Tongue (tissue), 1 donor: ENCODE measurements at regions not wholly inside any gene's neighbourhood (a gene's known extent, or its start where the extent isn't known, plus 50 kb on each side); places are given as distances from the start of the nearest gene placed in this dataset.

Experiments
- DNase-seq: peaks from one replicate; pipeline ENCODE4 v3.0.0-alpha.2; 2015

DNA sequence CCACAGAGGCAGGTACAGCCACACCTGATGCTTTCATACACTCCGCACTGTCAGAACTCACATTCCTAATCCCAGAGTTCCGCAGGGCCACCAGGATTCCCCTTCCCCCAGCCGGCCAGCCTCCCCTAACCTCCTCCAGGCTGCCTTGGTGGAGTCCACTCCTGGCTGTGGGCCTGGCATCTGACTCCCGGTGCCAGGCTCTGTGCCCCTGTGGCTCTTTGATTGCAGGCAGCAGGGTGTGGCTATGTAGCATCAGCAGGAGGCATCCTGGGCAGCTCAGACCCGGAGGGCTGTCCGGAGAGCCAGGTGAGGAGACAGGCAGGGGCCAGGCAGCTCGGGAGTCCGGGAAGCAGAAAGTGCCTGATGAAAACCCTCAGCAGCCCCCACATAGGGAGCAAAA is 1432.9 kb downstream of the BRD1 start:
- no peak for DNase-seq

- DNase-seq, result no peak
These were observed 1433.8 kb downstream of the BRD1 start for GRCh38 chr22:48393885-48394284.

GRCh38 chr22:48393041-48393370 is 1434.7 kb downstream of the BRD1 start:
- DNase-seq, result peak; percentile 21

DNA sequence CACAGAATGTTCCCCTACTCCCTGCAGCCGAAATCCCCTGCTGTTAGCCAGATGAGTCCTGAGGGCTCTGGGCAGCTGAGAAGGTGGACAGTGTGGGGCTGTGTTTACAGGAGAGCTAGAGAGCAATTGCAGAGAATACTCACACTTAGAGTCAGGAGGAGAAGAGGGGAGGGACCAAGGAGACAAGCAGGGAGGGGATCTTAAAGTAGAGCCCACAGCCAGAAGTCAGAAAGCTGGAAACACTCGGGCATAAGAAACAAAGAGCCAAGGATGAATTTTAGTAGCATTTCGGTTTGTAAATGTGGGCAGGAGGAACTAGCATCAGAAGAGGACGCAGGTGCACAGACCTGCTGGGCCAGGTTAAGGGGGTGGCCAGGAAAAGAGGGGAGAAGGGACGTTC is 1435.9 kb downstream of the BRD1 start:
- no peak for DNase-seq

DNA sequence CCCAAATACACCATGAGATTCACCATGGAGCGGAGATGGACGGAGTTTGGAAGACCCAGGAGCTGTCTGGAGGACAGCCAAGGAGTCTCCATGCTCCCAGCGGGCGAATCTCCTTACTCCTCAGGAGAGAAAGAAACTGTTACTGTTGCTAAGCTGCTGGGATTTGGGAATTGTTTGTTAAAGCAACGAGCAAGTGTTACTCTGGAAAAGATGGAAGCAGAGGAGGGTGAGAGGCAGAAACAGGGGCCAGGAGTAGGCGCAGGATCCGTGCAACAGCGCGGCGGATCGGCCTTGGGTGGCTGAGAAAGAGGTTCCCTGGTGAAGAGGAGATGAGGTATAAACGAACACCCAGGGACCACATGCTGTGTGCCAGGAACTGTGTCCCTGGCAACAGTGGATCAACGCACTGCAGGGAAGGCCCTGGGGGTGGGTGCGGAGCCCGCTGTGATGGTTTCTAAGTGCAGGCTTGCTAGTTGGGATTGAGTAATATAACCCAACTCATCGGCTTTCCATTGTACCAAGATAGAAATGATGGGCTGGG is 1436.4 kb downstream of the BRD1 start:
- DNase-seq, result no peak

GRCh38 chr22:48389916-48390315 is 1437.8 kb downstream of the BRD1 start:
- no peak for DNase-seq

DNA sequence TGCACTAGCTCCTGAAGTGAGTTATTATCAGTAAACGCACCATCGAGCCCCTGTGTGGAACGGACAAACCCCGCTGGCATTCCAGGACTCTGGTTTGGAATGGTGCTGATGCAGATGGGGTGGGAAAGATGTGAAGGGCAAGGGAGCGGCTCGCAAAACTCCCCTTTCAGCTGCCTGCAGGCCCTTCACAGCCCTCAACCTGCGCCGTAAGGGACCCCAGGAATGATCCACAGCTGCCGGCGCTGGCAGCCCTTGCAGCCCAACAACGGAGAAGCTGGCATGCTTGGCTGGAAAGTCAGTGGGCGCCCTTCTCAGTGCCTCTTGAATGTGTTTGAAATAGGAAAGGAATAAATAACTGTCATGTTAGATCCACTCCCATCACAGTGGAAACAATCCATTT is 1445.5 kb downstream of the BRD1 start:
- DNase-seq, result no peak

GRCh38 chr22:48380016-48380665 is 1447.5 kb downstream of the BRD1 start:
- DNase-seq, result no peak

DNA sequence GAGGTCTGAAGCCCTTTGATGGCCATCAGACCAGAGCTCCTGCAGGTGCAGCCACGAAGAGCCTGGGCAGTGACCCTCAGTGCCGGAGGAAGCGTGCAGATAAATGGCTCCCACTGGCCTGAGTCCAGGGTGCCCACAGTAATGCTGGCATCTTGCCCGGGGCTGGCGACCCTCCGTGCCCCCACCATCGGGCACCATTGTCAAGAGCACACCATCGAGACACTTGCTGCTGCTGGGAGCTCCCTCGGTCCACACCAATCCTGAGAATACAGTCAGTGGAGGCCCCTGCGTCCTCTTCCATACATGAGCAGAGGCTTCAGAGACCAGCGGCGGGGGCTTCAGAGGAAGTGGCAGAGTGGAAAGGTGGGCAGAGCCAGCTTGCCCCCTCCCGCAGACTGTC is 1448.3 kb downstream of the BRD1 start:
- DNase-seq, result no peak

DNA sequence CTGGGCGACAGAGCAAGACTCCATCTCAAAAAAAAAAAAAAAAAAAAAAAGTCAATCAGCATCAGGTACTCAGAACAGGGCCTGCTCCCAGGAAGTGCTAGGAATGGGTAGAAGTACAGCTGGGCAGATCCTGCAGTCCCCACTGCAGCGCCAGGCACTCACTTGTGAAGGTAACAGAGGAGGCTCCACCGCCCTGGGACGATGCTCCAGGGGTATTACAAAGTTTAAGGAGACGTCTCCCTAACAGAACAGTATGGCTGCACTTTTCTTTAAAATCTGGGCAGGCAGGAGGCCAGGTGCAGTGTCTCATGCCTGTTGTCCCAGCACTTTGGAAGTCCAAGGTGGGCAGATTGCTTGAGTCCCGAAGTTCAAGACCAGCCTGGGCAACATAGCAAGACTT is 1449.0 kb downstream of the BRD1 start:
- DNase-seq, result no peak

DNA sequence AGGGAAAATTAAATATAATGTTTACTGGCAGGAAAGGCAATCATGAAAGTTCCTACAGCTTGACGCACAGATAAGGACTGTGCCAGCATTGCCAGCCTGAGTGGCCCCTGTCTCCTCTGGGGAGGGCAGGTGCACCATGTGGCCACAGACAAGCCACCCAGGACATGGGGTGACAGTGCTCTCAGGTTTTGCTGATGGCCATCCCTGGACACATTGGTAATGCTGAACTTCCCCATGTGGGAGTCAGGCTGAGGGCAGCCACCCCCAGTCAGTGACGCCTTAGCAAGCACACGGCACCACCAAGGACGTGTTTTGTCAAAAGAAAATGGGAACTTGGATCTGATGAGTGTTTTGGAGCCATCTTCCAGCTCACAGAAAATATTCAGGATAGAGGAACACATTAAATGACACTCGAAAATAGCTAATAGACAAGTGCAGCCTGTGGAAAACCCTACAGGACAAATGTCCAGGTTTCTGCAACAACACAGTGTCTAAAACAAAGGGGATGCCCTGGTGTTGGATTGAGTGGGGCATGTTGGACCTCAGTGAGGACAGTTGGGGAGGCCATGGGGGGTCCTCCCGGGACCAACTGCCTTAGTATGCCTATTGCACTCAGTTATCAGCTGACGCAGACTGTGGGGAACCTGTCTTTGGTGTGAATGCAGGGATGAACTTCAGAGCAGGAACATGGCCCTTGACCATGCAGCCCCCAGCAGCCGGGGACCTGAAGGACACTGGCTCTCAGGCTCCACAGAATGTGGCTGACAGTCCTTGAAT is 1450.5 kb downstream of the BRD1 start:
- no peak for DNase-seq

- no peak for DNase-seq
These were observed 1451.2 kb downstream of the BRD1 start for GRCh38 chr22:48376428-48376827.

DNA sequence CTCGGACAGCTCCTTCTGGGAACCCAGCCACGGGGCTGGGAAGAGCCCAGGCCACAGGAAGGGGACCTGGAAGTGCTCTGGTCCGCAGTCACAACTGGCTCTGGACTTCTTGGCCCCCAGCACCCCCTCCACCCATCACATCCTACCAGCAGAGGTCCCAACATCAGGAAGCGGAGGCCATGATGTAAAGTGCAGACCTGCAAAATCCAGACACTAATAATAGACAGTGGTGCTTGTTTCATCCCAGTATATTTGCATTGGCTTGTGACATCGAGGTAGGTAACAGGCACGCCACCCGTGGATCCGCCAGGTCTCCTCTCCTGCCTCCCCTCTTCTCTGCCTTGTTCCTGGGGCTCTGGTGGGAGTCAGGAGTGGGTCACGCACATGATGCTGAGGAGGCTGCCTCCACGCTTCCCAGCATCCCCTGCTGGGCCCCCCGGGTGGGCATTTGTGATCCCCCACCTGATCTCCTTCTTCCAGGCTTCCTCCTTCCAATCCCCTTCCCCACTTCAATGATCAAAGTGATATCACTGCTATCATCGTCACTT is 1454.0 kb downstream of the BRD1 start:
- DNase-seq, result no peak

DNA sequence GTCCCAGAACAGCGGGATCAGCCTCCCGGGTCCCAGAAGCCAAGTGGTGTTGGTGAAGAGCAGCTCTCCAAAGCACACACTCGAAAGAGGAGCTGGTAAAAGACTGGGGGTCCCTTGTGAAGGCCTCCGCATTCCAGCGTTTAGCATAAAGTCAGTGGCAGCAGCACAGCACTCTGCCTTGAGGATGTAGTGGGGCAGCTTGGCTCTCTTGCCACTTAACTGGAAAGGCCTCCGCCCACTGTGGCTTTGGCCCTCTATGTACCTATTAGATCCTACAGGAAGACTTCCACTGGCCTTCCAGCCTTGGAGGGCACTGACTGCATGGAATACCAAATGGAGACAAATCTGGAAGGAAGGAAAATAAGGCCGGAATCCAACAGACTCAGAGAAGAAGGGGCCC is 1455.3 kb downstream of the BRD1 start:
- DNase-seq, result no peak

DNA sequence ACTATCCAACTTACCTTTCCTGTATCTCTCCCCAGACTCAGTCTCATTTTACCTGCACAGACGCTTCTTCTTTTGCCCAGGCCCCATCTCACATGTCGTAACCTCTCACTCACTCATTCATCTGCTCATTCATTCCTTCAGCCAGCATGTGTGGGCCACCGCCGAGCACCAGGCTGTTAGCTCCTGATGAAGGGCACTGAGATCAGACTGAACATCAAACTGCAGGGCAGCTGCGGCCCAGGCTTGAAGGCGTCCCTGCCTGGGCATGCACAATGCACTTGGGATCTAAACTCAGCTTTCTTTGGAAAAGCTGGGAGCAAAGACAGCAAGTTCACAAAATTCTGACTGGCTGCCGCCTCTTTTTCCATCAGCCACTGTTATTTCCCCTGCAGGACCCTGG is 1456.3 kb downstream of the BRD1 start:
- no peak for DNase-seq

DNA sequence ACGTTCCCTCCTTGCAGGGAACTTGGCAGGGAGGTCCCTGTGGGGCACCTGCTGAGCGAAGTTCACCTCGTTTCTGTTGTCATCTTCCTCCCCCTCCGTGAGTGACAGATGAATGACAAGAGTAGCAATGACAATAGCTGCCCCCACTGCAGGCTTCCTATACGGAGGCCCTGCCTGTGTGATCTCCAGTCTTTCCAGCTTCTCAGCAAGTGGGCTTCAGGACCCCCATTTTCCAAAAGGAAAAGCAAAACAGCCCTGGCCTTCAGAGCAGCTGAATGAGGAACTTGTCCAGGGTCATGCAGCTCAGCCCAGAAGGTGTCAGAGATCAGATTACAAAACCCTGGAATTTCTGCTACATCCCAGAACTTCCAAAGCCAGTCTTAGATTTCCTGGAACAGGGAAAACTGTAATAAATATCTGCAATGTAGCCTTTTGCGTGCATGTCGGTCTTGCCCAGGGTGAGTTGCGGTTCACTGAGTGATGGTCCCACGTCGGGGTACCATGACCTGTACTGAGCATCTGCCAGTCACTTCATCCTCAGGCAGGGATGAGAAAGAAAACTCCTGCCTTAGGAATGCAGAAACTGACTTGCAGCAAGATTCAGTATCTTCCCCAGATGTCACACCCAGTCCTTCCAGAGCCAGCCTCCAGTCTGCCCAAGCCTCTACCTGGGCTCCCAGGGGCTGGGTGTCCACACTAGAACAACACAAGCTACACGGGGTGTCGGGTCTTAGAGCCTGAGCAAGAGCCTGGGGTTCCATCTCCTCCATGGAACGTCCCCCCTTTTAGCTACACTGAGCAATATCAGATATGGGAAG is 1457.0 kb downstream of the BRD1 start:
- no peak for DNase-seq

GRCh38 chr22:48369789-48370507 is 1457.7 kb downstream of the BRD1 start:
- peak; percentile 41 for DNase-seq

- no peak for DNase-seq
These were observed 1458.6 kb downstream of the BRD1 start for GRCh38 chr22:48368975-48369525.

GRCh38 chr22:48367731-48368130 is 1459.9 kb downstream of the BRD1 start:
- no peak for DNase-seq

DNA sequence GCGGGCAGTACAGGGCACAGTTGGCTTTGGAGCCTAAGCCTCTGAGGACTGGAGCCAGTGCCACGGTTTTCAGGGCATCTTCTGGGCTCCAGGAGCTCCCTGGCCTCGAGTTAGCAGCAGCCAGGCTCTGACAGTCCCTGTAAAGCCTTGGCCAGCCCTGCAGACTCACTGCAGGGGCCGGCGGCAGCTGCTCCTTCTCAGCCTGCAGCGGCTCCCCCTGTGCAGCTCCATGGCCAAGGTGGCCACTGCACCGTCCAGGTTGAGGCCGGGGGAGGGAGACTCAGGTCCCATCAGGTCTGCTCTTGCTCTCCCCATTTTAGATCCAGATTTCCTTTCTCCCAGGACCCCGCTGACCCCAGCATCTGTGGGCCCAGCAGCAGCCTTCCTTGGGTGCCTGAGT is 1461.1 kb downstream of the BRD1 start:
- DNase-seq, result no peak

GRCh38 chr22:48366056-48366455 is 1461.6 kb downstream of the BRD1 start:
- no peak for DNase-seq

DNA sequence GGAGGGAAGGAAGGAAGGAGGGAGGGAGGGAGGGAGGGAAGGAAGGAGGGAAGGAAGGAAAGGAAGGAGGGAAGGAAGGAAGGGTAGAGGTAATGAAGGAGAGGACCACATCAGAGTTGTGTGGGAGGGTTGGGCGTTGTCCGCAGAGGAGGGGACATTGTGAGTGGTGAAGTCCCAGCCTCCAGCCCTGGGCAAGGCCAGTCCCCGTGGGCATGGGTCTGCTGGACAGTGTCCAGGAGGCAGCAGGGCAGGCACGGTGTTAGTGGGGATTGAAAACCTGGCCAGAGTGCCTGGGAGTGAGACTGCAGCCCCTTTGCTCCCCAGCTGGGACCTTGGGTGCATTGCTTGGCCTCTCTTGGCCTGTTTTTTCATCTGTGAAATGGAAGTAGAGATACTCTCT is 1462.3 kb downstream of the BRD1 start:
- no peak for DNase-seq
